ENCODE measurements at regions not wholly inside any gene's neighbourhood (a gene's known extent, or its start where the extent isn't known, plus 50 kb on each side); places are given as distances from the start of the nearest gene placed in this dataset.
"Not testable (repeated sequence)": the region's sequence is repeated elsewhere in the genome, so short reads cannot be mapped to it uniquely, and the experiment has no call there.

DNA sequence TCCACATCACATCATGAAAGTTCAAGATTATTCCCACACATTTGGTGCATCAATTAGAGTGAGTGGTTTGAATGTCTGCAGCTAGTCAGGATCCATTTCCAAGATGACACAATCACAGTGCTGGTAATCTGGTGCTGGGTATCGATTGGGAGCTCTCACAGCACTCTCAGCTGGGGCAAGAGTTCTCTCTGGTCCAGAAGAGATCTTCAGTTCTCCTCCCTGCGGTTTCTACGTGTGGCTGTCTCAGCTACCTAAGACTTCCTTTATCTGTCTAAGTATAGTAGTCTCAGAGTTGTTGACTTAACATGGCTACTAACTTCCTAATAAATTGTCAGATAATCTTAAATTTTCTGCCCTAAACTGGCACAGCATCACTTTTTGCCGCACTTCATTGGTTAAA, 358.0 kb upstream of the BRINP3 start:
- FAIRE-seq = no peak
- H3K4me2 ChIP-seq (ENCODE audit: low read length) = no peak overlapping the region
- no peaks in the 10 kb centered on the region for H3K27me3 Mint-ChIP-seq (ENCODE audit: low read depth, unreplicated experiment)
- no peaks in the 10 kb centered on the region for H4K20me1 ChIP-seq (ENCODE audit: insufficient read depth, low read length)
- H3K4me1 ChIP-seq (ENCODE audit: insufficient read depth, low read length) = no peaks in the 10 kb centered on the region
- no peak overlapping the region for H3K4me3 ChIP-seq (ENCODE audit: insufficient read depth, low read depth, low read length)
- H3K9me3 Mint-ChIP-seq (ENCODE audit: unreplicated experiment) = no peaks in the 10 kb centered on the region
- no peak overlapping the region for H3K4me3 Mint-ChIP-seq (ENCODE audit: unreplicated experiment)
- no peaks in the 10 kb centered on the region for H3K36me3 ChIP-seq (ENCODE audit: insufficient read depth, low read length)
- no peak overlapping the region for H3K27ac ChIP-seq (ENCODE audit: low read depth, low read length)
- H3K79me2 ChIP-seq (ENCODE audit: insufficient read depth, low read length) = no peaks in the 10 kb centered on the region
- TF ChIP-seq EZH2 (IDR thresholded peaks at IDR 0.05; ENCODE audit: insufficient read depth, low read length) (no peak), CTCF (IDR thresholded peaks at IDR 0.05; ENCODE audit: insufficient read depth, low read depth, low read length) (no peak)
- H3K9ac ChIP-seq (ENCODE audit: low read length) = no peak overlapping the region
- DNase-seq (ENCODE audit: low read depth) = no peak
- no peak overlapping the region for H2AFZ ChIP-seq (ENCODE audit: low read depth, low read length)
- no peaks in the 10 kb centered on the region for H3K36me3 Mint-ChIP-seq (ENCODE audit: low read depth, unreplicated experiment)
- H3K9me3 ChIP-seq (ENCODE audit: insufficient read depth, low read depth, low read length) = no peaks in the 10 kb centered on the region
- H3K27ac Mint-ChIP-seq (ENCODE audit: unreplicated experiment) = no peak overlapping the region
- H3K27me3 ChIP-seq (ENCODE audit: insufficient read depth, low read length) = no peaks in the 10 kb centered on the region
- no peaks in the 10 kb centered on the region for H3K4me1 Mint-ChIP-seq (ENCODE audit: low read depth, unreplicated experiment)

- H3K4me3 ChIP-seq (ENCODE audit: insufficient read depth, low read depth, low read length) = not testable (repeated sequence)
Measured at GRCh38 chr1:190837200-190837599, 359.5 kb upstream of the BRINP3 start.

DNA sequence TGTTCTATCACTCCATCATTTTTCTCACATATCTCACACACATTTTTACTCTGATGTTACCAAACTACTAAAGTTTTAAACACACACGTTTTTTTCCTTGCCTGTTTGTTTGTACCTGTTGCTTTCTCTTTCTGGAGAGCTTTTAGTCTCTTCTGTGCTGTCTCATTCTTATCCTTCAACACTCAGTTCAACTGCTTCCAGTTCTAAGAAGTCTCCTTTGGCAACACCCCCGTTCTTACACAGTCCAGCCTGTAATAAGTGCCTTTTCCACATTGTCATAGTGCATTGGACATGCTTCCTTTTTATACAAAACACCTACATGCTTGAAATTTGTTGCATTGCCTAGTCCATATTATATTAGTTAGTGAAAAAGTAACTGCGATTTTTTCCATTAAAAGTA, 360.2 kb upstream of the BRINP3 start:
- Mint-ChIP-seq H3K9me3 (ENCODE audit: unreplicated experiment) (no peaks in the 10 kb centered on the region), H3K4me1 (ENCODE audit: low read depth, unreplicated experiment) (no peaks in the 10 kb centered on the region), H3K4me3 (ENCODE audit: unreplicated experiment) (no peak overlapping the region), H3K36me3 (ENCODE audit: low read depth, unreplicated experiment) (no peaks in the 10 kb centered on the region), H3K27ac (ENCODE audit: unreplicated experiment) (no peak overlapping the region), H3K27me3 (ENCODE audit: low read depth, unreplicated experiment) (no peaks in the 10 kb centered on the region)
- H3K27ac ChIP-seq (ENCODE audit: low read depth, low read length) = no peak overlapping the region
- H3K4me3 ChIP-seq (ENCODE audit: insufficient read depth, low read depth, low read length) = no peak overlapping the region
- DNase-seq (ENCODE audit: low read depth) (no peak), FAIRE-seq (no peak)
- H3K79me2 ChIP-seq (ENCODE audit: insufficient read depth, low read length) = no peaks in the 10 kb centered on the region
- H3K36me3 ChIP-seq (ENCODE audit: insufficient read depth, low read length) = no peaks in the 10 kb centered on the region
- TF ChIP-seq CTCF (IDR thresholded peaks at IDR 0.05; ENCODE audit: insufficient read depth, low read depth, low read length) = no peak
- H3K4me2 ChIP-seq (ENCODE audit: low read length) = no peak overlapping the region
- no peaks in the 10 kb centered on the region for H3K4me1 ChIP-seq (ENCODE audit: insufficient read depth, low read length)
- no peak overlapping the region for H2AFZ ChIP-seq (ENCODE audit: low read depth, low read length)
- H3K9me3 ChIP-seq (ENCODE audit: insufficient read depth, low read depth, low read length) = no peaks in the 10 kb centered on the region
- H3K27me3 ChIP-seq (ENCODE audit: insufficient read depth, low read length) = no peaks in the 10 kb centered on the region
- no peaks in the 10 kb centered on the region for H4K20me1 ChIP-seq (ENCODE audit: insufficient read depth, low read length)
- H3K9ac ChIP-seq (ENCODE audit: low read length) = no peak overlapping the region

More at GRCh38 chr1:190837200-190837599, 359.5 kb upstream of the BRINP3 start:
- H3K36me3 Mint-ChIP-seq (ENCODE audit: low read depth, unreplicated experiment); H3K79me2 ChIP-seq (ENCODE audit: insufficient read depth, low read length); H3K27me3 Mint-ChIP-seq (ENCODE audit: low read depth, unreplicated experiment); H4K20me1 ChIP-seq (ENCODE audit: insufficient read depth, low read length); H3K4me2 ChIP-seq (ENCODE audit: low read length); H3K4me3 Mint-ChIP-seq (ENCODE audit: unreplicated experiment); H3K27ac ChIP-seq (ENCODE audit: low read depth, low read length); H3K36me3 ChIP-seq (ENCODE audit: insufficient read depth, low read length); H2AFZ ChIP-seq (ENCODE audit: low read depth, low read length); H3K4me1 Mint-ChIP-seq (ENCODE audit: low read depth, unreplicated experiment); H3K9me3 Mint-ChIP-seq (ENCODE audit: unreplicated experiment); H3K27me3 ChIP-seq (ENCODE audit: insufficient read depth, low read length); FAIRE-seq; H3K27ac Mint-ChIP-seq (ENCODE audit: unreplicated experiment); DNase-seq (ENCODE audit: low read depth); H3K4me1 ChIP-seq (ENCODE audit: insufficient read depth, low read length); H3K9ac ChIP-seq (ENCODE audit: low read length); H3K9me3 ChIP-seq (ENCODE audit: insufficient read depth, low read depth, low read length): not testable (repeated sequence)
